Activated CD8-positive, alpha-beta T cell treated with anti-CD3 and anti-CD28 coated beads for 36 hours (primary cell): ENCODE measurements at regions not wholly inside any gene's neighbourhood (a gene's known extent, or its start where the extent isn't known, plus 50 kb on each side); places are given as distances from the start of the nearest gene placed in this dataset.

Source experiments
- ATAC-seq: fragments of 200-7000 bp; cut with Tn5 transposase; one replicate; pipeline ENCODE4 v1.10.0; 2021; ENCODE audit warnings: mild to moderate bottlenecking, moderate library complexity
- CTCF ChIA-PET: fragments of 350-600 bp; sonication (Branson Sonifier 250); formaldehyde crosslinking; loops from one replicate; lab custom pipeline; 2021; ENCODE audit warnings: antibody characterized with exemption; lab: Charles Lee
- POLR2A ChIA-PET: fragments of 350-600 bp; sonication (Branson Sonifier 250); formaldehyde crosslinking; loops from one replicate; lab custom pipeline; 2021; ENCODE audit warnings: antibody characterized with exemption; lab: Charles Lee
- DNase-seq: peaks from one replicate; pipeline ENCODE4 v3.0.0-alpha.2; 2020
- H3K27ac Mint-ChIP-seq: one replicate; pipeline ENCODE4 v1.8.0; 2021; ENCODE audit warnings: mild to moderate bottlenecking, mixed read lengths
- H3K27me3 Mint-ChIP-seq: one replicate; pipeline ENCODE4 v1.8.0; 2021; ENCODE audit warnings: mixed read lengths
- H3K36me3 Mint-ChIP-seq: one replicate; pipeline ENCODE4 v1.8.0; 2021; ENCODE audit warnings: low read depth, mixed read lengths
- H3K4me1 Mint-ChIP-seq: one replicate; pipeline ENCODE4 v1.8.0; 2021; ENCODE audit warnings: low read depth, mixed read lengths
- H3K4me3 Mint-ChIP-seq: one replicate; pipeline ENCODE4 v1.8.0; 2021; ENCODE audit warnings: mild to moderate bottlenecking, moderate library complexity, mixed read lengths
- H3K9me3 Mint-ChIP-seq: one replicate; pipeline ENCODE4 v1.8.0; 2021; ENCODE audit warnings: mixed read lengths
- intact Hi-C: fragments of 100-400 bp; cut with micrococcal nuclease; formaldehyde crosslinking; loops from one replicate; pipeline ENCODE4 v1.10.0; 2022
- TF ChIP-seq, protein P1 (sequence below): fragments of 200-600 bp; IDR thresholded peaks from one replicate; pipeline ENCODE4 v1.8.0; 2022; ENCODE audit warnings: antibody characterized with exemption, mild to moderate bottlenecking

DNA sequence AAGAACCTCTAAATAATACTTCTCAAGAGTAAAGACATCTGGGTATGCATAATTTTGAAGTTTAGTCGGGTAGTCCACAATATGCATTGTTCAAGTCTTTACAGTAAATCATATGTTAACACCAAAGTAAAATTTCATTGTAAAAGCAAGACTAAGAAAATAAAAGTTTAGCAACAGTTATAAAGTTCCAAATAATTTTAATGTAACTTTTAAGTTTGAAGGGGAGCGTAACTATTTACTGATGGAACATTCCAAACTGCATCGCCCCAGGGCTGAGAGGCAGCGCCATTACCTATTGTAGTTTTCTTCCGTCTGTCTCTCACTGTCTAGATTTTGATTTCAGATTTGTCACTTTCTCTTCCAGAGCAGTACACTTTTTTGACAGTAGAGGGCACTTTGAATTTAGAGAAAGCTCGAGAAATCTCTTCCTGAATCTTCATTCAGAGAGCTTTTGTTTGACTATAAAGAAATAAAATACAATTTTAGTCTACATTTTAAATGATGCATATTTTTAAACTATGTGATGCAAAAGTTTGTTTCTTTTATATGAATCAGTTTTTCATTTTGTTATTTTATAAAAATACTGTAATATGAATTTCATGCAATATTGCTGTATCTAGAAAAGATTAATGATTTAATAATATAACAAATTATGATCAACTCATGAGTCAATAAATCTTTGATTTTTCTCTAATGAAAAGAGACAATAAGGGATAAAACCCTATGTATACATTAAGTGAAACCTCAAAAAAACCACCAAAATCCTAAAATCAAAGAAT lies 389.8 kb downstream of the FIGN start:
- POLR2A ChIA-PET = interaction anchor here (0.6 kb wide), 1 partner anchor 16 kb away, joined by 3 read pairs; no protein-coding TSS in a partner anchor
- peaks cover 8% of the 10 kb centered on the region for H3K27me3 Mint-ChIP-seq

DNA sequence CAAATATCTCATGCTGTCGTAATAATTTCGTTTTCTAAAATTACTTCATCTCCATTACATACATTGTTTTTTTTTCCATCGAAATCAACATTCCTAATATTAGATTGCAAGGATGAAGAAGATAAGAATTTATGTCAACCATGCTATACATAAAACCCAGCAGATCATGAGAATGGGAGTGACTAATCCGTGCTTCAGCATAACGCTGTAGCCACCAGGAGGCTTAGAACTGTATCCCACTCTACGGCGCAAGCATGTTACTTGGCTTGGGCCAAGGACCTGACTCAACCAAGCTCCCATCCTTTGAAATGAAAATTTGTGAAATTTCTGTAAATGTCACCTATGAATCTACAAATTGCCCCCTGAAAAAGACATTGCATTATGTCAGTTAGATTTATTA lies 392.5 kb downstream of the FIGN start:
- ChIA-PET POLR2A (no interaction called here), CTCF (no interaction called here)
- Mint-ChIP-seq H3K27ac (no peak overlapping the region), H3K27me3 (peaks cover 3% of the 10 kb centered on the region), H3K4me1 (no peaks in the 10 kb centered on the region), H3K9me3 (no peaks in the 10 kb centered on the region), H3K4me3 (no peak overlapping the region), H3K36me3 (no peaks in the 10 kb centered on the region)
- intact Hi-C loops = no loop called here
- TF ChIP-seq, protein P1, sequence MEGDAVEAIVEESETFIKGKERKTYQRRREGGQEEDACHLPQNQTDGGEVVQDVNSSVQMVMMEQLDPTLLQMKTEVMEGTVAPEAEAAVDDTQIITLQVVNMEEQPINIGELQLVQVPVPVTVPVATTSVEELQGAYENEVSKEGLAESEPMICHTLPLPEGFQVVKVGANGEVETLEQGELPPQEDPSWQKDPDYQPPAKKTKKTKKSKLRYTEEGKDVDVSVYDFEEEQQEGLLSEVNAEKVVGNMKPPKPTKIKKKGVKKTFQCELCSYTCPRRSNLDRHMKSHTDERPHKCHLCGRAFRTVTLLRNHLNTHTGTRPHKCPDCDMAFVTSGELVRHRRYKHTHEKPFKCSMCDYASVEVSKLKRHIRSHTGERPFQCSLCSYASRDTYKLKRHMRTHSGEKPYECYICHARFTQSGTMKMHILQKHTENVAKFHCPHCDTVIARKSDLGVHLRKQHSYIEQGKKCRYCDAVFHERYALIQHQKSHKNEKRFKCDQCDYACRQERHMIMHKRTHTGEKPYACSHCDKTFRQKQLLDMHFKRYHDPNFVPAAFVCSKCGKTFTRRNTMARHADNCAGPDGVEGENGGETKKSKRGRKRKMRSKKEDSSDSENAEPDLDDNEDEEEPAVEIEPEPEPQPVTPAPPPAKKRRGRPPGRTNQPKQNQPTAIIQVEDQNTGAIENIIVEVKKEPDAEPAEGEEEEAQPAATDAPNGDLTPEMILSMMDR = no peak
- ATAC-seq (no peak), DNase-seq (no peak)

More for the DNA sequence above, 389.8 kb downstream of the FIGN start:
- TF ChIP-seq, protein P1 = peak; percentile 44
- Mint-ChIP-seq H3K36me3 (no peaks in the 10 kb centered on the region), H3K4me1 (no peaks in the 10 kb centered on the region), H3K4me3 (no peak overlapping the region), H3K9me3 (peaks cover 2% of the 10 kb centered on the region), H3K27ac (no peak overlapping the region)
- intact Hi-C loops = no loop called here
- DNase-seq = no peak
- CTCF ChIA-PET = interaction anchor here (0.6 to 1.5 kb wide), 7 partner anchors 18 to 719 kb away, joined by 3 to 5 read pairs (median 3); no protein-coding TSS in a partner anchor
- ATAC-seq = no peak

DNA sequence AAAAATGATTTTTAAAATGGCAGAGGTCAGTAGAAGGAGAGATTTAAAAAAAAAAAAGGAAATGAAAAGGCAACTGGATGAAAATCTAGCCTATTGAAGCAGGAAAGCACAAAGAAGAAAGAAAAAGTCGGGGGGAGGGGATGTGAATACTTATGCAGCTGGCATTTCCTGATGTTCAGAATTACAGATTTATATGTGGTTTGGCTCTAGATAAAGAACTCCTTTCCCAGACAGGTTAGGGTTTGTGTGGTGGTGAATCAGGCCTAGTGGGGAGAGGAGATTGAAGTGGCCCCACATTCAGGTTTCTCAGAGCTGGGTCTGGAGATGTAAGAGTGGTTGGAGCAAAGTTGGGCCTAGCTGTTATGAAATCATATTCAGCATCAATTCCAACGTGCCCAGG lies 394.4 kb downstream of the FIGN start:
- DNase-seq (no peak), ATAC-seq (no peak)
- CTCF ChIA-PET = no interaction called here
- Mint-ChIP-seq H3K4me3 (no peak overlapping the region), H3K9me3 (no peaks in the 10 kb centered on the region), H3K27ac (no peak overlapping the region), H3K4me1 (no peaks in the 10 kb centered on the region), H3K36me3 (no peaks in the 10 kb centered on the region), H3K27me3 (peaks cover 2% of the 10 kb centered on the region)
- POLR2A ChIA-PET = interaction anchor here (0.6 kb wide), 1 partner anchor 9 kb away, joined by 3 read pairs; no protein-coding TSS in a partner anchor
- intact Hi-C loops = no loop called here
- TF ChIP-seq, protein P1 = no peak

DNA sequence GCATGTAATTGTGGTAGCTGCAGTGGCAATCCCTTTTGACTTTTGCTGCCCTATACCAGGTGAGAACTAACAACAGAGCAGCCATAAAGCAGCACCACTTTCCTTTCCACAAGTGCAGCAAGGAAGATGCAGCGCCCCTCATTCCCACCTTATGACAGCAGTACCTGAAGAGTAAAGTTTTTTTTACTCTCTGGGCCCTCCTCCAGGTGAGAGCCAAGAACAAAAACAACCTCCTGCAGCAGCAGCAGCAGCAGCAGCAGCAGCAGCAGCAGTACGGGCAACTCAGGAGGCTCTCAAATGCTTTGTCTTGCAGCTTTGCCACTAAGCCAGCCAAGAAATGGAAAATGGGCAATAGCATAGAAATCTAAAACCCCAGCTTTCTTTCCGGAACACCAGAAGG lies 397.5 kb downstream of the FIGN start:
- Mint-ChIP-seq H3K27me3 (peaks cover 2% of the 10 kb centered on the region), H3K27ac (no peak overlapping the region), H3K4me1 (no peaks in the 10 kb centered on the region), H3K36me3 (no peaks in the 10 kb centered on the region), H3K4me3 (no peak overlapping the region), H3K9me3 (no peaks in the 10 kb centered on the region)
- POLR2A ChIA-PET = no interaction called here
- ATAC-seq (no peak), DNase-seq (no peak)
- TF ChIP-seq, protein P1 = no peak
- CTCF ChIA-PET = no interaction called here
- intact Hi-C loops = no loop called here

DNA sequence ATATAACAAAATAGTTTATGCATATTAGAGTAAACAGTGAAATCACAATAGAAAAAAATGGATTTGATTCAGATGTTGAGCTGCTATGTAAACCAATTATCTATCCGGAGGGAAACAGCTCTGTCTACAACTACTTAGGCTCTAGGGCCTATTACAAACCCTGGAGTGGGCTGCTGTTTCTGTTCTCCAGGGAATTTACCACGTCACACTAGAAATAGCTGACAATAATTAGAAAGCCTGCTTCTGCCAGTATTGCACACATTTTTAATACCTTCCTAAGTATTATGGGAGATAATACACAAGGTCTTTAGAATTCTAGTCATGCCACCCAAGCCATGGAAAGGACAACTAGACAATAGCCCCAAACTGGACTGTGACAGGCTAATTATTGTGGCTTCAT lies 411.1 kb downstream of the FIGN start:
- CTCF ChIA-PET = no interaction called here
- TF ChIP-seq, protein P1 = no peak
- H3K9me3 Mint-ChIP-seq = no peaks in the 10 kb centered on the region
- POLR2A ChIA-PET = no interaction called here
- no peak overlapping the region for H3K4me3 Mint-ChIP-seq
- DNase-seq (no peak), ATAC-seq (no peak)
- H3K27ac Mint-ChIP-seq = no peak overlapping the region
- no peaks in the 10 kb centered on the region for H3K4me1 Mint-ChIP-seq
- no peaks in the 10 kb centered on the region for H3K36me3 Mint-ChIP-seq
- H3K27me3 Mint-ChIP-seq = no peaks in the 10 kb centered on the region
- intact Hi-C loops = no loop called here
